ENCODE measurements at regions not wholly inside any gene's neighbourhood (a gene's known extent, or its start where the extent isn't known, plus 50 kb on each side); places are given as distances from the start of the nearest gene placed in this dataset.

- TF ChIP-seq ISL1 (CRISPR knock-in tag; IDR thresholded peaks at IDR 0.05) (no peak), ZFP30 (CRISPR knock-in tag; IDR thresholded peaks at IDR 0.05) (no peak), TSHZ2 (CRISPR knock-in tag; IDR thresholded peaks at IDR 0.05) (no peak)
Observed at GRCh38 chr18:51453594-51453993, 256.1 kb upstream of the MEX3C start.

All from SK-N-SH treated with all-trans-retinoic acid at 6 μM for 48 hours (cell line).